NOMO-1 (cell line): ENCODE measurements at regions not wholly inside any gene's neighbourhood (a gene's known extent, or its start where the extent isn't known, plus 50 kb on each side); places are given as distances from the start of the nearest gene placed in this dataset.
"Not testable (repeated sequence)": the region's sequence is repeated elsewhere in the genome, so short reads cannot be mapped to it uniquely, and the experiment has no call there.

Experiments used
- DNase-seq, 2 experiments: peaks; one replicate each; lab custom pipeline; 2025; ENCODE audit not compliant: unreplicated experiment in 2 of 2; lab: John Stamatoyannopoulos, UW

DNA sequence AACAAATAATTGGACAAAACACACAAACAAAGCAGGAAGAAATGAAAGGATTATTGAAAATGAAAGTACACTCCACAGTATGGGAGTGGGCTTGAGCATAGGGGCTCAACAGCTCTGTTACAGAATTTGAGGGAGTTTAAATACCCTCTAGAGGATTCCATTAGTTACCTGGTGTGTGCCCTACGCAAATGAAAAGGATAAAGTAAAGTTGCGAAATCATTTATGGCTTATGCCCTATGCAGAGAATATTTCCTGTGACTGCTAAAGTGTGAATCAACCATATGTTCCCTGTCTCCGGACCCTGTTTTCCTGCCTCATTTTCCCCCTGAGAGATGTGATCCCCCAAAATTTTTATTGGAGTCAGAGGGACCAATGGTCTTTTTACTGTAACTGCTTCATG is 634.6 kb upstream of the CNTNAP2 start:
- DNase-seq: no peak

DNA sequence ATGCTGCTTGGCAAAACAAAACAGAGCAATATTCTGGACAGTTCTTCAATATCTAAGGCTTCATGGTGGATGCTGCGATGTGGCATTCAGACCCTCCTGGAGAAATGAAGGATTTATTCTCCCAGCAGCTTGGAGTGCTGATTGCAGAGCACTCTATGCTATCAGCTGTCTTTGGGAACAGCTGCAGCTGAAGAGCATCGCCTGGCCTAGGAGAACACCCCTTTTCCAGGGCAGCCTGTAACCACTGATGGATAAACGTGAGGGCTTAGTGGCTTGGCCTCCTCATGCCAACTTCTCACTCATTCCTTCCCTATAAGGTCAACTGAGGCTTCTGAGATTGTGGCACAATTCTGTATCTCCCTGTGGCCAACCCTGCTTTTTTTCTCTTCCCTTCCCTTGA is 638.1 kb upstream of the CNTNAP2 start:
- no peak for DNase-seq

DNA sequence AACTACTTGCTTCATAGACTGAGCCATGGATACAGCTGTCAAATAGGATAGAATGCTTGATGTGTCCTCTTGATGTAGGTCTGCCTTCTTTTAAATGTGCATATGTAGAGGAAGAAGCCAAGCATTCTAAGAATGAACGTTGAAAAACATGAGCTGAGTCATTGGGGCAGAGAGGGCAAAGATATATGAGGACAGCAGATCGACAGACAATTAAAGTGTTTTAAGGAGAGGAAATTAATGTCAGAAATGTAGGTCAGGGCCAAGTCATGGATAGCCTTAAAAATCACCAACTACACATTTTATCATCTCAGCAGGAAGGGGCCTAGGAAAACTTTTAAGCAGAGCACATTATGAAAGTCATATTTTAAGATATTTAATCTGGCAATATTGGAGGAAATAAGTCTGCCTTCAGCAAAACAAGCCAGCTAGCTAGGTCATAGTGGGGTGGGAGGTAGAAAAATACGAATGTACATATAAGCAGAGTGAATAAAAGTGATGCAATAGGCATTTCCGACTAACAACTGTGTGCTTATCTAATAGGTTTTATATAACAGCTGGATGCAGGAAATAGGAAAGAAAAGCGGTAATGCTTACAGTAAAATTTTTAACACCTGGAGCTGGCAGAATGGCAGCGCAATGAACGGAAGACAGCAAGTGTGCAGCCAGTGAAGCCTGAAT is 638.3 kb upstream of the TPK1 start:
- no peak for DNase-seq

DNA sequence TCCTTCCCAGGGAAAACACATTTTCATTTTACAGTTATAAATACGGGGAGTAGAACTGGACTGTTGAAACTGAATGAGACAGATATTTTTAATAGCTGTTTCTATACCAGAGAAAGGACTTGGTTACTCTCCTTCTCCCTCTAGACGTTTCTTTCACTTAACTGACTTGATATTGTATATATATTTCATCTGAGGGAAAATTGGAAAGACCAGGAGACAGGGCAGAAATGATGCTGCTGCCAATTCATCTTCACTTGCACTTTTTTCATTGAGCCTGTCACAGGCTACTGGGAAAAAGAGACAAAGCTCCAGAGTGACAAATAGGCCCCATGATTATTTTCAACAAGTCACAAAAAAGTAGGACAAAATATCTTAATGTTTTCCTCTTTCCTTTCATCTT is 636.0 kb upstream of the TPK1 start:
- DNase-seq: no peak

DNA sequence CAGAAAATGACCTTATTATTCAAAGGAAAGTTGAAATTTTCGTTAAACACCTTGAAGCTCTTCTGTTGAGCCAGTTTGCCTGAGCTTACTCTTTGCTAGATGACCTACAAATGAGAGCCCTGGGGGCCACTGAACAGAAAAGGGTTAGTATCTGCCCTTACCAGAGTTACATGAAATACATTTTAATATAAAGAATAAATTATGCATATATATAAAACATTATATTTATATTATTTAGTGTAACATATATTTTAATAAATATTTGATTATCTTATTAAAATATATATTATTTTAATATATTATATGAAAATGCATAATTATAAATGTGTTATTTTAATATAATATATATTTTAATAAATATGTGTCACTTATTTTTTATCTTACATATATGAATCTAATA is 628.4 kb upstream of the TPK1 start:
- no peak for DNase-seq

DNA sequence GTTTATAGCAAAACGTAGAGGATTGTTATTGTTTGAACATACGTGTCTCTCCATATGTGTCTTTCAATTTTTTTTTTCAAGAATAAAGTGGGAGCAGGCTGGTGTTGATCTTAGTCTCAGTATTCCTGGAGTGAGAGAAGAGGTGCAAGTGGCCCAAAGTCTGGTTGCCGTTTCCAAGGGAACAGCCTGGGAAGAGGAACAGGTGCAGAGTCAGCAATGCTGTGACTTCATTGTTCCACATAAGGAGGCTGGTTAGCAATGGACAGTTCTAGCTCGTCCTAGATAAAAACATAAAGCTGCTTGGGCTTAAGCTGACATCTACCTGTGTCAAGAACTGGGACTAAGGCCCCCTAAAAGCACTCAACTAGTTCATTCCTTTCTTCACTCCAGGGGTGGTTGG is 626.6 kb upstream of the TPK1 start:
- no peak for DNase-seq

DNA sequence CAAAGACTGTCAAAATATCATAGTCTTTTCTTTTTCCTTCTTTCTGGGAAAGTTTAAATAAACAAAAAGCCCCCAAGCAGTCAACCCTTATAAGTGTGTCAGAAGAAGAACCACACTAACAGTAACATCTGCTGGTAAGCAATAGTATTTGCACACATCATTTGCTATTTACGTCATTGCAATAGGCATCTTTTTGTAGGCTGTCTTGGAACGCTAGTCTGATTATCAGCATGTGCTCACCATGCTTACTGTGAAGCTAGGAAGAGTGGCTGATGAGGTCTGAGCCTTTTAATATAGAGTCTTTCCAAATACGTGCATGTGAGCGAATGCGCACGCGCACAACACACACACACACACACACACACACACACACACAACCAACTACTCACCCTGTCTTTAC is 599.0 kb upstream of the TPK1 start:
- DNase-seq: no peak

DNA sequence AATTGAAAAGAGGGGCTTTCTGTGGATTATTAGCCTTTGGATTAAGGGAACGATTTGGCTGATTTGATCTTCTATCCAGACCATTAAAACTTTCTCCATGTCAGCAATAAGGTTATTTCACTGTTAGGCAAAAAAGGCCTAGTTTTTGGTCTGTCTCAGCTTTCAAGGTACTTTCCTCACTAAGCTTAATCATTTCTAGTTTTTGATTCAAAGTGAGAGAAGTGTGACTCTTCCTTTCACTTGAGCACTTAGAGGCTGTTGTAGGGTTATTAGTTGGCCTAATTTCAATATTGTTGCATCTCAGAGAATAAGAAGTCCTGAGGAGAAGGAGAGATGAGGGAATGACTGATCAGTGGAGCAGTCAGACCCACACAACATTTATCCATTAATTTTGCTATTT is 596.0 kb upstream of the TPK1 start:
- no peak for DNase-seq

DNA sequence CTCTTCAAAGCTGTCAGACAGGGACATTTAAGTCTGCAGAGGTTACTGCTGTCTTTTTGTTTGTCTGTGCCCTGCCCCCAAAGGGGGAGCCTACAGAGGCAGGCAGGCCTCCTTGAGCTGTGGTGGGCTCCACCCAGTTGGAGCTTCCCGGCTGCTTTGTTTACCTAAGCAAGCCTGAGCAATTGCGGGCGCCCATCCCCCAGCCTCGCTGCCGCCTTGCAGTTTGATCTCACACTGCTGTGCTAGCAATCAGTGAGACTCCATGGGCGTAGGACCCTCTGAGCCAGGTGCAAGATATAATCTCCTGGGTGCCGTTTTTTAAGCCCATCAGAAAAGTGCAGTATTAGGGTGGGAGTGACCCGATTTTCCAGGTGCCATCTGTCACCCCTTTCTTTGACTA is 582.6 kb upstream of the TPK1 start:
- DNase-seq: not testable (repeated sequence)

DNA sequence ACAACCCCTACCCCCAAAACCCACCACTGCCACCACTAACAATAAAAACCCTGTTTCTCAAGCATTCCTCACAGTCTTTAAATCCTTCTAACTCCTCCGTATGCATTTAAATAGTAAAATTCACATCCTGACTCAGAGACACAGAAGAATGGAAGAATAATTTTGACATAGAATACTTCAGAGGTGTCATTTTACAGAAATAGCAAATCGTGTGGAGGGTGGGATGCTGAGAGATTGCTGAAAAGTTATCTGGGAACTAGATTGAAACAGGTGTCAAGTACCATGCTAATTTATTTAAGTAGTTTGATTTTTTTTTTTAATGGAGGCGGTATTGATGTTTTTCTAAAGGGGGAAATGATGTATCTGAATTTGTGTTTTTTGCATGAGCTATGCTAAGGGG is 575.2 kb upstream of the TPK1 start:
- DNase-seq: no peak

DNA sequence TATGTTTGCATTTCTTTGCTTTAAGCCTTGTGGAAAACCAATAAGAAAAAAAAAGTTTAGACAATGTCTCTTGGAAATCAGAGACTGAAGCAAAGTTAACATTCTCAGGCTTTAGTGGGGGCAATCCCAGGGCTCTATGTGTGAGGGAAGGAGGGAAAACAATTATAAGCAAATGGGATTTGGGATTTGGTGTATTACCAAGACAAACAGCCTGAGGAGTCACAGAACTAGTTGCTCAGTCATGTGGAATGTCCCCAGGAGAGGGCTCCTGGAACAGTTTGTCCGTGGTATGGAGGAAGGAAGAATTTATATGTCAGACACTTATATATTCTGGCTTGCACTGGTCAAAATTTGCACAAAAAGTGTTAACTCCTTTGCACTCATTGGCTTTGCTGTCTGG is 562.9 kb upstream of the TPK1 start:
- no peak for DNase-seq

DNA sequence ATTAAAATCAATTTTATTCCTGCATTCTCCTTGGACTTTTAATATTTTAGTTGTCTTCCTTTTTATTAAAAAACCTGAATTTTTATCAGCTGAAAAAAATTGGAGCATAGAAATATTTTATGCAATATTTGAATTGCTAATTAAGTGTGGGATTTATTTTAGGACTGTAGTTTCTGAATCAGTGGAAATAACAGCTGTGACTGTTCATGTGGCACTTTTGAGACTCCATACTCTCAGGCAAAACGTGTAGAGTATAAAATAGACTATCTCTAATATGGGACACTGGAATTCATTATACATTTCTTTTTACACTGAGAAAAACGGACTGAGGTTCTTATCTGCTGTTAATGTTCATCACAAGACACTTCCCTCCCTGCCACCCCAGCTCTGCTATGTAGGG is 558.3 kb upstream of the TPK1 start:
- no peak for DNase-seq

DNA sequence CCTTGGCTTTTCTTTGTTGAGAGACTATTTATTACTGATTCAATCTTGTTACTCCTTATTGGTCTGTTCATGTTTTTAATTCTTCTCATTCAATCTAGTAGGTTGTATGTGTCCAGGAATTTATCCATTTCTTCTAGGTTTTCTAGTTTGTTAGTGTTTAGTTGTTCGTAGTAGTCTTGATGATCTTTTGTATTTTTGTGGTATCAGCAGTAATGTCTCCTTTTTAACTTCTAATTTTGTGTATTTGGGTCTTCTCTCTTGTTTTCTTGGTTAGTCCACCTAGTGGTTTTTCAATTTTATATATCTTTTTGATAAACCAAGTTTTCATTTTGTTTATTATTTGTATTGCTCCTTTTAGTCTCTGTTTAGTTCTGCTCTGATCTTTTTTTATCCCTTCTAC is 546.9 kb upstream of the TPK1 start:
- no peak for DNase-seq

DNA sequence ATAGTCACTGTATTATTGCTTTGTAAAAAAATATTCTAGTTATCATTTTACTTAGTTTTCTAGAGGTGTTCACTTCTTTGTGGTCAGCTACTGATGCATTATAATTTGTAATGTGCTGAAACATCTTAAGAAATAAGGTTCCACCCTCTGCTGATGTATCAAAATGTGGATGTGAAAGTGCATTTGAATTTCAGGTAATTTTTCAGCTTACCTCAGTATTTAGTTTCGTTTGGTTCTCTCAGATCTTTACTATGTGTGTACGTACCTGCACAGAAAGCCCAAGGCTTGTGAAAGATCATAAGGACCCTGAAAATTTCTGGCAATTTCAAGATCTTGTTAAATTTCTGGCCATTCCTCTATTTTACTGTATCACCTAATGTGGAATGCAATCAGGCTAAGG is 542.3 kb upstream of the TPK1 start:
- no peak for DNase-seq

DNA sequence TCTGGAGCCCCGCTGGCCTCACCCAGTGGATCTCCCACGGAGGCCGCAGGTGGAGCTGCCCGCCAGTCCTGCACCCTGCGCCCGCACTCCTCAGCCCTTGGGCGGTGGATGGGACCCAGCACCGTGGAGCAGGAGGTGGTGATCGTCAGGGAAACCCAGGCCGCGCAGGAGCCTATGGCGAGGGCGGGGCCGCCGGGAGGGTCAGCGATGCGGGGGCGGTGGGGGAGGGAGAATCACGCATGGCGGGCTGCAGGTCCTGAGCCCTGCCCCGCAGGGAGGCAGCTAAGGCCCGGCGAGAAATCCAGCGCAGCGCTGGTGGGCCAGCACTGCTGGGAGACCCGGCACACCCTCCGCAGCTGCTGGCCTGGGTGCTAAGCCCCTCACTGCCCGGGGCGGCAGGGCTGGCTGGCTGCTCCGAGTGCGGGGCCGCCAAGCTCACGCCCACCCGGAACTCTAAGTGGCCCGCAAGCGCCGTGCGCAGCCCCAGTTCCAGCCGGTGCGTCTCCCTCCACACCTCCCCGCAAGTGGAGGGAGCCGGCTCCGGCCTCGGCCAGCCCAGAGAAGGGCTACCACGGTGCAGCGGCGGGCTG is 524.8 kb upstream of the TPK1 start:
- DNase-seq: no peak

DNA sequence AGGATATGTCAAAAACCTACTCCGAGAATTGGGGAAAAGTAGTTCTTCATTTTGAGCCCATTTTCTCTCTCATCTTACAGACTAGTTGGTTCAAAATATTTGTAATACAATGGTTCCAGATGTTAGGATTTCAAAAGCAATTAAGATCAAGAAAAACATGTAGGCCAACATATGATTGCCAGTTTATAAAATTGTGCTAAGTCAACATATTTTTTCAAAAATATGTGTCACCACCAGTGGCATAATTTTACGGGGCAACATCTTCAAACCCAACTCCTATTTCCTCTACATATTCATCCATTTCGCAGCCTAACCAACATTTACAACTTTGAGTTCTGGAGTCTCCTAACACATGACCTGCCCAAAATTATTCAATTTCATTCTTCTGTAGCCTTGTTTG is 514.5 kb upstream of the TPK1 start:
- no peak for DNase-seq

DNA sequence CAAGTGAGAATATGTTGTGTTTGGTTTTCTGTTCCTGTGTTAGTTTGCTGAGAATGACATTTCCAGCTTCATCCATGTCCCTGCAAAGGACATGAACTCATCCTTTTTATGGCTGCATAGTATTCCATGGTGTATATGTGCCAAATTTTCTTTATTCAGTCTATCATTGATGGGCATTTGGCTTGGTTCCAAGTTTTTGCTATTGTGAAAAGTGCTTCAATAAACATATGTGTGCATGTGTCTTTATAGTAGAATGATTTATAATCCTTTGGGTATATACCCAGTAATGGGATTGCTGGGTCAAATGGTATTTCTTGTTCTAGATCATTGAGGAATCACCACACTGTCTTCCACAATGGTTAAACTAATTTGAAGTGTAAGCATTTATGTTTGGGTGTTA is 513.6 kb upstream of the TPK1 start:
- DNase-seq: not testable (repeated sequence)

DNA sequence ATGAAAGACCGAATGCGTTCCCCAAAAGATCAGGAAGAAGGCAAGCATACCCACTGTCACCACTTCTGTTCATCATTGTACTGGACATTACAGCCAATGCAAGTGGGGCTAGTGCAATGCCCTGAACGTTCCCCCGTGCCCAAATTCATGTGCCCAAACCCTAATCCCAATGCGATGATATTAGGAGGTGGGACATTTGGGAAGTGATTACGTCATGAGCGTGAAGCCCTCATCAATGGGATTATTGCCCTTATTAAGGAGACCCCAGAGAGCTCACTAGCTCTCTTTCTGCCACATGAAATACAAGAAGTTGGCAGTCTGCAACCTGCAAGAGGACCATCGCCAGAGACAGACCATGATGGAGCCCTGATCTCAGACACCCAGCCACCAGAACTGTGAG is 511.4 kb upstream of the TPK1 start:
- DNase-seq: no peak

DNA sequence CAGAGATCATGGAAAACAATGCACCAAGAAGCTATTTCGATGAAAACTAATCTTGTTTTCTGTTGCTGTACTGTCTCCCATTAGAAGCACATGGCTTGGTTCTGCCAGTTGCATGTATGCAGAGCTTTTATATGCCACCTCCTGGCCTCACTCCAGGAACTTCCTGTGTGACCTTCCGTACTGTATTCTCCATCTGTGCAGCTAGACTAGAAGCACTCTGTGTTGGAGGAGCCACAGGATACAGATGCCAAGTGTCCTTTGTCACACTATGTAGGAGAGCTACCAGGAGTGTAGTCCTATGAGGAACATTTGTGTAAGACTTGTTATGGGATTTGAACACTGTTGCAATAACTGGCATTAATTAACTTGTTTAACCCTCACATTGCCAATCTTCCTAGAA is 503.5 kb upstream of the TPK1 start:
- DNase-seq: no peak

DNA sequence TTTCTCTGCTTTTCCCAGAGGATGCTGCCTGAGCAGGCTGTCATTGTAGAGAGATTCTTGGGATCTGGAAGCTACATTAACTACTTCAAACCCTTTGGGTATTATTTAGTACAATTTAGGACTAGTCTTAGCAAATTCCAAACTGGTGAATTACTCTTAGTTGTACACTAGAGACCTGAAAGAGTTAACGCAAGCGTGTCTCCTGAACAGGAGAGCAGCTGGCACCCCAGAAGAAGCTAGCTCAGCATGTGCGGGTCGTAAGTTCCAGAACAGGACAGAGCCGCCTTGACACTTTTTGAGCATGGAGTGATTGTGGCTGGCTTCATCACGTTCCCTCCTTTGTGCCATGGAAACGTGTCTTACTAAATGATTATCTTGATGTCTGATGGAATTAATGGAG is 495.7 kb upstream of the TPK1 start:
- no peak for DNase-seq

DNA sequence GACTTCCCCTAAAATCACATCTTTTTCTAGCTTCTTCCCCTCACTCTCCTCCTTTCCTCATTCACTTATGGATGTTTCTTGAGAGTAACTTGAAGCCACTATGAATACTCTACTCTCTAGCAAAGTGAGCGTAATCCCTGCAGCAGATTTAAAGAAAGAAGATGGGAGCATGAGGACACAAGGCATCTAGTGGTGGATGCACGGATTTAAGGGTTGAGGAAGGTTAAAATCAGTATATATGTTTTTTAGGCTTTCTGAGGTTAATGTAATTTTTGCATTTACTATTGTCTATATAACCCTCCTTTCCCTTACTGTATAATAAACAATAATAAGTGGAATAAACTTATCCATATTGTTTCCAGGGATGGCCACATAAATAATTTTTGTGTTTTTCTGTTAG is 495.2 kb upstream of the TPK1 start:
- DNase-seq: no peak

DNA sequence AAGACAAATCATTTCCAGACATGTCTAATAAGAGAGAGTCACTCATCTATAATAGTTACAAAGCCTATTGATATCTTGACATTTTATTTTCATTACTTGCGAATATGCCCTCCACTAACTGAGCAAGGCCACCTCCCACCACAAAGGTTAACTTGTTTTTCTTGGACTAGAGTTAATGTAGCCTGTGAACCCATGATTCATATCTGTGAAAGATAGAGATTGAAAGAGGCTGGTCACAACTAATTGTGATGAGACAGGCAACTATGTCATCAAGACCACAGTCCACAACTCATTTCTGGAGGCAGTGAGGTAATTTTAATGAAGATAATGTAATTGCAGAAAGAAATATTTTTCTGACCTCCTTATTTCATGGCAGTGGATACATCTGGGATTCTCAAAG is 491.8 kb upstream of the TPK1 start:
- no peak for DNase-seq

DNA sequence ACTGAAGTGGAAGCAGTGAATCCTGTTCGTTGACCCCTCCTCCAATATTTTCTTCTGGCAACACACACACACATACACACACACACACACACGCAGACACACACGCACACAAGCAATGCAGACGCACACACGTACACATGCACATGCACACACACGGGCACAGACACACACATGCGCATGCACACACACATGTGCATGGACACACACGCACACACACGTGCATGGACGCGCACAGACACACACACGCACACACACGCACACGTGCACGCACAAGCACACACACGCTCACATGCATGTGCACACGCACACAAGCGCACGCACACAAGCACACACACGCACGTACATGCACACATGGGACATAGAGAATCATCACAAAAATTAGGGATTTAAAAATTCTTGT is 488.2 kb upstream of the TPK1 start:
- no peak for DNase-seq
